HepG2 (cell line): ENCODE measurements at regions not wholly inside any gene's neighbourhood (a gene's known extent, or its start where the extent isn't known, plus 50 kb on each side); places are given as distances from the start of the nearest gene placed in this dataset.

Experiments used
- ATAC-seq: fragments of 200-7000 bp; cut with Tn5 transposase; 3 replicates; pipeline ENCODE4 v1.9.1; 2020; ENCODE audit warnings: mild to moderate bottlenecking, moderate library complexity
- BruUV-seq: library from RNA; stranded (reverse); fragments of 400-500 nt; replicated peaks from 2 replicates; lab custom pipeline; 2021; lab: Mats Ljungman, UMichigan
- CTCF ChIA-PET: fragments of 300-600 bp; formaldehyde crosslinking; extraction: SDS; loops from one replicate; lab custom pipeline; 2021; ENCODE audit warnings: low total read pairs, inconsistent platforms, low intra/inter-chr PET ratio; lab: Yijun Ruan, JAX
- POLR2A ChIA-PET: fragments of 350-600 bp; sonication (Branson Sonifier 250); formaldehyde crosslinking; loops from one replicate; lab custom pipeline; 2020; ENCODE audit warnings: antibody characterized with exemption, inconsistent platforms; lab: Yijun Ruan, JAX
- DNase-seq: peaks from one replicate; pipeline ENCODE4 v3.0.0-alpha.2; 2015; ENCODE audit warnings: low spot score
- FAIRE-seq: peaks from 3 replicates; lab custom pipeline; 2011; peaks lifted over from hg19 to GRCh38; lab: Jason Lieb, UNC
- H2AFZ ChIP-seq: one replicate; pipeline ENCODE4 v1.6.1; 2011; ENCODE audit warnings: low read length, inconsistent platforms
- H3K27ac ChIP-seq: fragments of 300-600 bp; 3 replicates; pipeline ENCODE4 v1.8.0; 2011; ENCODE audit warnings: mixed run types, mild to moderate bottlenecking, mixed read lengths, low read length, inconsistent platforms; ENCODE audit not compliant: insufficient read depth; ENCODE audit errors: extremely low read length
- H3K27me3 ChIP-seq, 2 experiments: fragments of 200-600 bp in 1 of 2; 2 replicates in 1 of 2; 3 replicates in 1 of 2; pipeline versions ENCODE4 v1.6.0 to v1.8.0; 2011; ENCODE audit warnings: low read length in 2 of 2, mild to moderate bottlenecking in 2 of 2, moderate library complexity in 2 of 2, inconsistent platforms in 1 of 2; ENCODE audit not compliant: insufficient read depth in 2 of 2, control insufficient read depth in 1 of 2
- H3K36me3 ChIP-seq, 2 experiments: fragments of 200-600 bp in 1 of 2; replicated peaks in 1 of 2; 2 replicates in 1 of 2; 3 replicates in 1 of 2; pipeline versions ENCODE4 v1.5.1 to v1.8.0; 2011; ENCODE audit warnings: low read length in 2 of 2, inconsistent platforms in 1 of 2; ENCODE audit not compliant: insufficient read depth in 2 of 2, control insufficient read depth in 1 of 2
- H3K4me1 ChIP-seq: 2 replicates; pipeline ENCODE4 v1.5.1; 2012; ENCODE audit warnings: low read length, inconsistent platforms; ENCODE audit not compliant: insufficient read depth
- H3K4me2 ChIP-seq: 2 replicates; pipeline ENCODE4 v1.6.0; 2011; ENCODE audit warnings: low read depth, low read length, inconsistent platforms
- H3K4me3 ChIP-seq, 3 experiments: fragments of 200-600 bp in 1 of 3; sonication (generic), shearing (Covaris generic) in 1 of 3; replicated peaks in 1 of 3; 2 replicates each; pipeline ENCODE4 v1.5.1; 2011 to 2016; ENCODE audit warnings: low read length in 3 of 3, inconsistent platforms in 2 of 3, low read depth in 2 of 3, mild to moderate bottlenecking in 2 of 3, control low read depth in 1 of 3, mixed read lengths in 1 of 3; ENCODE audit not compliant: insufficient read depth in 1 of 3
- H3K79me2 ChIP-seq: one replicate; pipeline ENCODE4 v1.6.1; 2011; ENCODE audit warnings: low read length, inconsistent platforms; ENCODE audit not compliant: insufficient read depth
- H3K9ac ChIP-seq: 2 replicates; pipeline ENCODE4 v1.6.0; 2011; ENCODE audit warnings: mild to moderate bottlenecking, low read depth, low read length, inconsistent platforms; ENCODE audit not compliant: insufficient read depth
- H3K9me3 ChIP-seq: 2 replicates; pipeline ENCODE4 v1.5.1; 2012; ENCODE audit warnings: mild to moderate bottlenecking, low read length
- H4K20me1 ChIP-seq: 2 replicates; pipeline ENCODE4 v1.6.0; 2011; ENCODE audit warnings: inconsistent platforms, mild to moderate bottlenecking, low read length, moderate library complexity; ENCODE audit not compliant: insufficient read depth
- EZH2 ChIP-seq: conservative IDR thresholded peaks from 2 replicates; pipeline ENCODE4 v1.6.1; 2012; ENCODE audit warnings: mild to moderate bottlenecking, low read depth, low read length, moderate library complexity
- GLI4 ChIP-seq: sonication (generic); formaldehyde crosslinking; IDR thresholded peaks from 2 replicates; pipeline ENCODE4 v1.5.1; 2020; ENCODE audit warnings: missing genetic modification reagents, mild to moderate bottlenecking, moderate library complexity, borderline replicate concordance
- JARID2 ChIP-seq: sonication (generic); formaldehyde crosslinking; IDR thresholded peaks from 2 replicates; pipeline ENCODE4 v1.8.1; 2023; ENCODE audit warnings: missing genetic modification reagents, inconsistent platforms; ENCODE audit not compliant: insufficient replicate concordance
- PRDM15 ChIP-seq: sonication (generic); formaldehyde crosslinking; IDR thresholded peaks from 2 replicates; pipeline ENCODE4 v1.4.0; 2020; ENCODE audit warnings: missing genetic modification reagents
- RXRB ChIP-seq: IDR thresholded peaks from 2 replicates; pipeline ENCODE4 v1.6.1; 2016; ENCODE audit warnings: borderline replicate concordance, missing genetic modification reagents, missing compliant biosample characterization
- ZFP41 ChIP-seq: sonication (generic); formaldehyde crosslinking; IDR thresholded peaks from 2 replicates; pipeline ENCODE4 v1.4.0; 2020; ENCODE audit warnings: mild to moderate bottlenecking, missing genetic modification reagents, borderline replicate concordance
- ZMAT3 ChIP-seq: sonication (generic); formaldehyde crosslinking; conservative IDR thresholded peaks from 2 replicates; pipeline ENCODE4 v1.7.0; 2021; ENCODE audit warnings: missing genetic modification reagents
- ZNF160 ChIP-seq: sonication (generic); formaldehyde crosslinking; IDR thresholded peaks from 2 replicates; pipeline ENCODE4 v1.8.0; 2022; ENCODE audit warnings: mild to moderate bottlenecking, inconsistent platforms, missing genetic modification reagents
- ZNF333 ChIP-seq: sonication (generic); formaldehyde crosslinking; IDR thresholded peaks from 2 replicates; pipeline ENCODE4 v1.4.0; 2020; ENCODE audit warnings: mild to moderate bottlenecking, missing genetic modification reagents, borderline replicate concordance
- ZNF782 ChIP-seq: sonication (generic); formaldehyde crosslinking; IDR thresholded peaks from 2 replicates; pipeline ENCODE4 v1.4.0; 2020; ENCODE audit warnings: missing genetic modification reagents, mild to moderate bottlenecking, borderline replicate concordance
- ZNF841 ChIP-seq: sonication (generic); formaldehyde crosslinking; IDR thresholded peaks from 2 replicates; pipeline ENCODE4 v1.8.1; 2023; ENCODE audit warnings: missing genetic modification reagents, borderline replicate concordance
- in situ Hi-C: cut with HindIII; loops from 2 replicates; pipeline ENCODE4 v1.10.0; 2017; ENCODE audit warnings: low pct_unique_long_range_greater_than_20kb; ENCODE audit not compliant: extremely low pct_ligation_motif_present
- intact Hi-C: fragments of 100-400 bp; cut with micrococcal nuclease; formaldehyde crosslinking; loops from one replicate; pipeline ENCODE4 v1.10.0; 2022; ENCODE audit not compliant: unreplicated experiment

DNA sequence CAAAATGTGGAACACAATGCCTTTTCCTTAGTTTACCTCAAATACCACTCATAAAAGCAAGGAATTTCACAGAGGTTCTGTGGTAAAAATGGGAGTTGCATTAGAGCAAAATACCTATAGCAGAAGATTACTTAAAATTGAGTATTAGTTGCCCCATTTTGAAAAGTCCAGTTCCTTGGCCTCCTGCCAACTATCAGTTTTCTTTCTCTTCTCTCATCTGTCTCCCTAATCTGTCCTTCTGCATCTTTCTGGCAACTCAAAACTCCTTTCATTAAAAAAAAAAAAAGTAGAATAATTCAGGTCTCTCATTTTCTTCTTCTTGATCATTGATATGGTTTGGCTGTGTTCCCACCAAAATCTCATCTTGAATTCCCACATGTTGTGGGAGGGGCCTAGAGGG is 127.3 kb downstream of the ATP23 start:
- DNase-seq (no peak), FAIRE-seq (no peak), ATAC-seq (no peak)
- no peaks in the 10 kb centered on the region for H4K20me1 ChIP-seq
- TF ChIP-seq ZFP41, result no peak
- no peak for TF ChIP-seq RXRB (CRISPR knock-in tag)
- no peak for TF ChIP-seq GLI4
- TF ChIP-seq ZNF160, result no peak
- TF ChIP-seq JARID2, result no peak
- no peak for TF ChIP-seq EZH2
- TF ChIP-seq ZNF333 (CRISPR knock-in tag), result no peak
- no peak for TF ChIP-seq PRDM15
- no peak for TF ChIP-seq ZNF841 (CRISPR knock-in tag)
- no peak for TF ChIP-seq ZMAT3 (CRISPR knock-in tag)
- TF ChIP-seq ZNF782 (CRISPR knock-in tag), result no peak
- H3K79me2 ChIP-seq, result no peaks in the 10 kb centered on the region
- no peak overlapping the region for H3K9ac ChIP-seq
- H3K27me3 ChIP-seq, result no peaks in the 10 kb centered on the region
- CTCF ChIA-PET, result no interaction called here
- in situ Hi-C loops (no loop called here), intact Hi-C loops (no loop called here)
- no peak overlapping the region for H2AFZ ChIP-seq
- no TSS peak for BruUV-seq
- H3K9me3 ChIP-seq, result no peaks in the 10 kb centered on the region
- POLR2A ChIA-PET, result no interaction called here
- no peaks in the 10 kb centered on the region for H3K36me3 ChIP-seq
- H3K4me3 ChIP-seq, result no peak overlapping the region
- no peaks in the 10 kb centered on the region for H3K4me1 ChIP-seq
- H3K27ac ChIP-seq, result no peak overlapping the region
- no peak overlapping the region for H3K4me2 ChIP-seq
